SH-SY5Y (cell line): ENCODE measurements at regions not wholly inside any gene's neighbourhood (a gene's known extent, or its start where the extent isn't known, plus 50 kb on each side); places are given as distances from the start of the nearest gene placed in this dataset.

Source experiments
- GATA2 ChIP-seq: IDR thresholded peaks from 2 replicates; pipeline ENCODE4 v1.6.1; 2011; ENCODE audit warnings: mild to moderate bottlenecking, low read depth, low read length
- GATA3 ChIP-seq: IDR thresholded peaks from 2 replicates; pipeline ENCODE4 v1.6.1; 2011; ENCODE audit warnings: low read depth, mild to moderate bottlenecking, low read length, moderate library complexity

- TF ChIP-seq GATA3 (no peak), GATA2 (no peak)
Observed at GRCh38 chr3:16109929-16110328, 64.6 kb upstream of the GALNT15 start.

GRCh38 chr3:16112910-16113504, 61.5 kb upstream of the GALNT15 start:
- no peak for TF ChIP-seq GATA2
- TF ChIP-seq GATA3 = no peak

DNA sequence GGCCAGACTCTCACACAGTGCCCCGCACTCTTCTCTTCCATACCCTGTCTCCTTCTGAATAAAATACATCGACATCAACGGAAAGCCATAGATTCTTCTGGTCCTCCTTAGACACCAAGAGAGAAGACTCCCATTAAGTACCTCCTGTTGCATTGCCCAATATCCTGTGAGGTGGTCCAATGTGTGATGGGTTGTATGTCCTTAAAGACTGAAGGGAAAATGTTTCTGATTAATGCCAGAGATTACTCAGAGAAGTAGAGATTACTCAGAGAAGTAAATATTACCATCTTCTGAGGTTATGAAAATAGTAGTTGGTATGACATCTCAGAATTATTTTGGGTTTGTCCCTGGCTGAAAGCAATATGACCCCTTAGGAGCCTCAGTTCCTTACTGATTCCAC, 60.8 kb upstream of the GALNT15 start:
- TF ChIP-seq GATA3 = no peak
- no peak for TF ChIP-seq GATA2

GRCh38 chr3:16114429-16114828, 60.1 kb upstream of the GALNT15 start:
- TF ChIP-seq GATA3 = no peak
- TF ChIP-seq GATA2 = no peak

- no peak for TF ChIP-seq GATA2
- TF ChIP-seq GATA3 = no peak
Observed at GRCh38 chr3:16114930-16115329, 59.5 kb upstream of the GALNT15 start.

DNA sequence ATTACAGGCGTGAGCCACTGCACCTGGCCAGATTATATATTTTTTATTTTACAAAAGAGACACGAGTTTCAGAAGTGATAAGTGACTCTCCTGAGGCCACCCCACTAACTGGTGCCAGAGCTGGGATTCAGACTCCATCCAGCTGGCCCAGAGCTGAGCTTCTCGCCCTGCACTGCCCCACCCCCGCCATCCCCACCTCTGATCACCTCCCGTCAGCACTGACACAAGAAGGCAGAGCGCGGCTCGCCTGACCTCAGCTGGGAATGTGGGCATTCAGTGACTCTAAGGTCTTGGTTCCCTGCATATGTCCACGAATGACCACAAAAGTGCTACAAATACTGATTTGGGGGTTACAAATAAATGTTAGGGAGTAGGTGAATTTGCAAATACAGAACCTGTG, 56.1 kb upstream of the GALNT15 start:
- TF ChIP-seq GATA2 (no peak), GATA3 (no peak)

GRCh38 chr3:16119887-16120286, 54.6 kb upstream of the GALNT15 start:
- TF ChIP-seq GATA2 (no peak), GATA3 (no peak)

DNA sequence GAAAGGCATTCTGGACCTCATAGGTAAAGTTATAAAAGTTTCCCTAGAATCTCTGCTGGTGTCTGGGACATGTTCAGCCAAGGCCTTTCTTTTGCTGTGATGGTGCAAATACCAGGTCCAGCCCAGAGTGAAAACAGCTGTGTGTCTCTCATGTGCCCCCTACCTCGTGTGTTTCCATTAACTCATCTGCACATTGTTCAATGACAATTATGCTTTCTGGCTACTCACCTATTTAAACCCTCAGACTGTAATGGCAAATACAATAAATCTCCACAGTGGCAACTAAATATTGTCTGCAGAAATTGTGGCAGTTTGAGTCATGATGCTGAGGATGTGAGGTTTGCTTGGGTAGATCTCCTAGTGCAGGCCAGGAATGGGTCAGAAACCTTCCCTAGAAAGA, 53.1 kb upstream of the GALNT15 start:
- TF ChIP-seq GATA2 = no peak
- no peak for TF ChIP-seq GATA3

DNA sequence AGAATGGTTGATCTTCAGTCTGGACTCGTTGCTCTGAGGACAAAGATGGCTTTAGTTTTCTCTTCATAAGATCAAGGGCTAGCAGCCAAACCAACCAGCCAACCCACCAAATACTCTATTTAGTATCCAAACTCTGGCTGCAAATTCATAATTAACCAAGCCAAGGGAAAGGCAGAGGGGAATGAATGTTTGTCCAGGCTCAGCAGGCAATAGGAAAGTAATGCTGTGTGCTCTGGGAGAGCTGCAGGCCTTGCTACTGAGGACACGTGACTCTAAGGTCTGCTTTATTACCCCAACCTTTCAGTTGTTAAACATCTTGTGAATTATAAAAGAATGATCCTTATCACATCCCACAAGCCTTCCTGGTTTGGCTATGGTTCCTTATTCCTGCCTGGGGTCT, 52.3 kb upstream of the GALNT15 start:
- TF ChIP-seq GATA2 = no peak
- TF ChIP-seq GATA3 = no peak

DNA sequence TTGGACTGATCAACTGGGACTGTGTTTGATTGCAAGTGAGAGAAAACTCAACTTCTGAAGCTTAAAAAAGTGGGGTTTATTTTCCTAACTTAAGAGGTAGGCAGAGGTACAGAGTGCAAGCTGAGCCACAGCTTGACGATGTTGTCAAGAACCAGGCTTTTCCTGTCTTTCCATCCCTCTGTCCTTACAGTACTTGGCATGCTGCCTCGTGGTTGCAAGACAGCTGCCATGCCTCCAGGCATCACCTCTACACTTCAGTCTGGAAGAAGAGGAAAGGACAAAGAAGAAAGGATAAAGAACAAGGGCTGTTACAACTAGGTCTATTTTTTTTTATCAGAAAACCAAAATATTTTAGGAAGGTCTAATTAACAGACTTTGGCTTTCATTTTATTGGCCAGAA, 51.8 kb upstream of the GALNT15 start:
- no peak for TF ChIP-seq GATA3
- no peak for TF ChIP-seq GATA2

- TF ChIP-seq GATA3 = no peak
- TF ChIP-seq GATA2 = no peak
Observed at GRCh38 chr3:16124636-16125035, 49.8 kb upstream of the GALNT15 start.
